ENCODE measurements at regions not wholly inside any gene's neighbourhood (a gene's known extent, or its start where the extent isn't known, plus 50 kb on each side); places are given as distances from the start of the nearest gene placed in this dataset.

GRCh38 chr5:63439537-63439936 is 522.7 kb downstream of the HTR1A start:
- TF ChIP-seq CTCF (IDR thresholded peaks at IDR 0.05; ENCODE audit: low read depth, low read length) (no peak), POLR2A (IDR thresholded peaks at IDR 0.05; ENCODE audit: extremely low read depth, insufficient read length) (no peak), MAX (IDR thresholded peaks at IDR 0.05; ENCODE audit: low read depth, low read length) (no peak), MYC (IDR thresholded peaks at IDR 0.05; ENCODE audit: low read depth, low read length) (no peak)
